Activated CD8-positive, alpha-beta T cell treated with anti-CD3 and anti-CD28 coated beads for 36 hours (primary cell): ENCODE measurements at regions not wholly inside any gene's neighbourhood (a gene's known extent, or its start where the extent isn't known, plus 50 kb on each side); places are given as distances from the start of the nearest gene placed in this dataset.

Experiments used
- ATAC-seq: fragments of 200-7000 bp; cut with Tn5 transposase; one replicate; pipeline ENCODE4 v1.10.0; 2021; ENCODE audit warnings: mild to moderate bottlenecking, moderate library complexity
- CTCF ChIA-PET: fragments of 350-600 bp; sonication (Branson Sonifier 250); formaldehyde crosslinking; loops from one replicate; lab custom pipeline; 2021; ENCODE audit warnings: antibody characterized with exemption; lab: Charles Lee
- POLR2A ChIA-PET: fragments of 350-600 bp; sonication (Branson Sonifier 250); formaldehyde crosslinking; loops from one replicate; lab custom pipeline; 2021; ENCODE audit warnings: antibody characterized with exemption; lab: Charles Lee
- DNase-seq: peaks from one replicate; pipeline ENCODE4 v3.0.0-alpha.2; 2020
- H3K27ac Mint-ChIP-seq: one replicate; pipeline ENCODE4 v1.8.0; 2021; ENCODE audit warnings: mild to moderate bottlenecking, mixed read lengths
- H3K27me3 Mint-ChIP-seq: one replicate; pipeline ENCODE4 v1.8.0; 2021; ENCODE audit warnings: mixed read lengths
- H3K36me3 Mint-ChIP-seq: one replicate; pipeline ENCODE4 v1.8.0; 2021; ENCODE audit warnings: low read depth, mixed read lengths
- H3K4me1 Mint-ChIP-seq: one replicate; pipeline ENCODE4 v1.8.0; 2021; ENCODE audit warnings: low read depth, mixed read lengths
- H3K4me3 Mint-ChIP-seq: one replicate; pipeline ENCODE4 v1.8.0; 2021; ENCODE audit warnings: mild to moderate bottlenecking, moderate library complexity, mixed read lengths
- H3K9me3 Mint-ChIP-seq: one replicate; pipeline ENCODE4 v1.8.0; 2021; ENCODE audit warnings: mixed read lengths
- CTCF ChIP-seq: fragments of 200-600 bp; IDR thresholded peaks from one replicate; pipeline ENCODE4 v1.8.0; 2022; ENCODE audit warnings: antibody characterized with exemption, mild to moderate bottlenecking
- intact Hi-C: fragments of 100-400 bp; cut with micrococcal nuclease; formaldehyde crosslinking; loops from one replicate; pipeline ENCODE4 v1.10.0; 2022

- Mint-ChIP-seq H3K36me3 (no peaks in the 10 kb centered on the region), H3K4me1 (no peaks in the 10 kb centered on the region), H3K4me3 (no peak overlapping the region), H3K27ac (no peak overlapping the region), H3K9me3 (no peaks in the 10 kb centered on the region), H3K27me3 (no peaks in the 10 kb centered on the region)
- intact Hi-C loops: no loop called here
- no peak for TF ChIP-seq CTCF
- ChIA-PET POLR2A (no interaction called here), CTCF (no interaction called here)
- DNase-seq: no peak
- ATAC-seq: no peak
Measured at GRCh38 chr10:121406823-121407545, 191.3 kb downstream of the FGFR2 start.

- TF ChIP-seq CTCF: no peak
- Mint-ChIP-seq H3K27ac (no peak overlapping the region), H3K9me3 (no peaks in the 10 kb centered on the region), H3K4me3 (no peak overlapping the region), H3K4me1 (no peaks in the 10 kb centered on the region), H3K27me3 (peaks cover 1% of the 10 kb centered on the region), H3K36me3 (no peaks in the 10 kb centered on the region)
- no peak for ATAC-seq
- intact Hi-C loops: no loop called here
- CTCF ChIA-PET: no interaction called here
- POLR2A ChIA-PET: no interaction called here
- no peak for DNase-seq
Measured at GRCh38 chr10:121409466-121410104, 188.7 kb downstream of the FGFR2 start.

- ChIA-PET CTCF (no interaction called here), POLR2A (no interaction called here)
- Mint-ChIP-seq H3K4me3 (no peak overlapping the region), H3K36me3 (no peaks in the 10 kb centered on the region), H3K4me1 (no peaks in the 10 kb centered on the region), H3K9me3 (no peaks in the 10 kb centered on the region), H3K27me3 (peaks cover 1% of the 10 kb centered on the region), H3K27ac (no peak overlapping the region)
- TF ChIP-seq CTCF: no peak
- intact Hi-C loops: no loop called here
- DNase-seq (no peak), ATAC-seq (no peak)
Measured at GRCh38 chr10:121411004-121411403, 187.2 kb downstream of the FGFR2 start.

GRCh38 chr10:121413951-121414350, 184.3 kb downstream of the FGFR2 start:
- no peak overlapping the region for H3K4me3 Mint-ChIP-seq
- POLR2A ChIA-PET: no interaction called here
- H3K27me3 Mint-ChIP-seq: peaks cover 1% of the 10 kb centered on the region
- no peak for TF ChIP-seq CTCF
- H3K27ac Mint-ChIP-seq: no peak overlapping the region
- ATAC-seq (no peak), DNase-seq (no peak)
- intact Hi-C loops: no loop called here
- no peaks in the 10 kb centered on the region for H3K9me3 Mint-ChIP-seq
- CTCF ChIA-PET: no interaction called here
- no peaks in the 10 kb centered on the region for H3K36me3 Mint-ChIP-seq
- no peaks in the 10 kb centered on the region for H3K4me1 Mint-ChIP-seq

- no peak overlapping the region for H3K27ac Mint-ChIP-seq
- CTCF ChIA-PET: no interaction called here
- no peaks in the 10 kb centered on the region for H3K4me1 Mint-ChIP-seq
Measured at GRCh38 chr10:121414366-121415062, 183.7 kb downstream of the FGFR2 start.

More at GRCh38 chr10:121414366-121415062, 183.7 kb downstream of the FGFR2 start:
- Mint-ChIP-seq H3K27me3 (peaks cover 1% of the 10 kb centered on the region), H3K9me3 (no peaks in the 10 kb centered on the region), H3K4me3 (no peak overlapping the region), H3K36me3 (no peaks in the 10 kb centered on the region)
- DNase-seq (no peak), ATAC-seq (no peak)
- POLR2A ChIA-PET: no interaction called here
- TF ChIP-seq CTCF: no peak
- intact Hi-C loops: no loop called here
